ENCODE measurements at regions not wholly inside any gene's neighbourhood (a gene's known extent, or its start where the extent isn't known, plus 50 kb on each side); places are given as distances from the start of the nearest gene placed in this dataset.

- DNase-seq = no peak
Observed at GRCh38 chr6:67292169-67292568, 1342.9 kb upstream of the ADGRB3 start.

GRCh38 chr6:67287566-67287965 is 1347.5 kb upstream of the ADGRB3 start:
- no peak for DNase-seq

GRCh38 chr6:67285770-67286495 is 1349.1 kb upstream of the ADGRB3 start:
- no peak for DNase-seq

- no peak for DNase-seq
Observed at GRCh38 chr6:67277312-67277711, 1357.8 kb upstream of the ADGRB3 start.

- no peak for DNase-seq
Observed at GRCh38 chr6:67265996-67266921, 1368.8 kb upstream of the ADGRB3 start.

GRCh38 chr6:67252663-67253062 is 1382.4 kb upstream of the ADGRB3 start:
- no peak for DNase-seq

- DNase-seq = no peak
Observed at GRCh38 chr6:67248077-67248476, 1387.0 kb upstream of the ADGRB3 start.

GRCh38 chr6:67244037-67244436 is 1391.0 kb upstream of the ADGRB3 start:
- DNase-seq = no peak

- DNase-seq = no peak
Observed at GRCh38 chr6:67237277-67237676, 1397.8 kb upstream of the ADGRB3 start.

GRCh38 chr6:67231092-67231491 is 1404.0 kb upstream of the ADGRB3 start:
- no peak for DNase-seq

- no peak for DNase-seq
Observed at GRCh38 chr6:67224989-67225388, 1410.1 kb upstream of the ADGRB3 start.

- DNase-seq = no peak
Observed at GRCh38 chr6:67221226-67221625, 1413.9 kb upstream of the ADGRB3 start.

GRCh38 chr6:67219346-67219745 is 1415.7 kb upstream of the ADGRB3 start:
- no peak for DNase-seq

GRCh38 chr6:67212584-67212983 is 1422.5 kb upstream of the ADGRB3 start:
- no peak for DNase-seq

- DNase-seq = no peak
Observed at GRCh38 chr6:67210450-67210849, 1424.6 kb upstream of the ADGRB3 start.

GRCh38 chr6:67201563-67201962 is 1433.5 kb upstream of the ADGRB3 start:
- no peak for DNase-seq

- DNase-seq = no peak
Observed at GRCh38 chr6:67200626-67201403, 1434.3 kb upstream of the ADGRB3 start.

GRCh38 chr6:67199425-67199824 is 1435.7 kb upstream of the ADGRB3 start:
- DNase-seq = no peak

- no peak for DNase-seq
Observed at GRCh38 chr6:67190733-67191132, 1444.3 kb upstream of the ADGRB3 start.

GRCh38 chr6:67184405-67184804 is 1450.7 kb upstream of the ADGRB3 start:
- DNase-seq = no peak

GRCh38 chr6:67175101-67175500 is 1460.0 kb upstream of the ADGRB3 start:
- no peak for DNase-seq

GRCh38 chr6:67165606-67166005 is 1458.6 kb upstream of the EYS start:
- DNase-seq = no peak

- no peak for DNase-seq
Observed at GRCh38 chr6:67160820-67161219, 1453.8 kb upstream of the EYS start.

All from CD4-positive, alpha-beta T cell treated with Interleukin-12 subunit alpha and Interleukin-12 subunit beta, for 1 hour (primary cell).